GM12878 (cell line): ENCODE measurements at regions not wholly inside any gene's neighbourhood (a gene's known extent, or its start where the extent isn't known, plus 50 kb on each side); places are given as distances from the start of the nearest gene placed in this dataset.

ENCODE experiments used
- ATAC-seq: fragments of 200-7000 bp; cut with Tn5 transposase; 3 replicates; pipeline ENCODE4 v1.9.1; 2020; ENCODE audit warnings: mild to moderate bottlenecking, moderate library complexity
- BruUV-seq: library from RNA; stranded (reverse); fragments of 400-500 nt; replicated peaks from 2 replicates; lab custom pipeline; 2021; lab: Mats Ljungman, UMichigan
- CTCF ChIA-PET: fragments of 300-600 bp; sonication (Branson Sonifier 250); formaldehyde crosslinking; extraction: SDS; loops from one replicate; lab custom pipeline; 2021; ENCODE audit warnings: inconsistent platforms; lab: Yijun Ruan, JAX
- POLR2A ChIA-PET: fragments of 350-600 bp; formaldehyde crosslinking; extraction: SDS; loops from one replicate; lab custom pipeline; 2021; ENCODE audit warnings: inconsistent platforms; lab: Charles Lee
- RAD21 ChIA-PET: fragments of 300-600 bp; sonication (Branson Sonifier 250); formaldehyde crosslinking; loops from one replicate; lab custom pipeline; 2023; ENCODE audit warnings: antibody characterized with exemption; ENCODE audit not compliant: unreplicated experiment; lab: Charles Lee
- SMC1A ChIA-PET: fragments of 300-600 bp; sonication (Branson Sonifier 250); formaldehyde crosslinking; loops from one replicate; lab custom pipeline; 2023; ENCODE audit not compliant: unreplicated experiment, uncharacterized antibody; lab: Charles Lee
- DNase-seq: peaks from one replicate; pipeline ENCODE4 v3.0.0-alpha.2; 2011; ENCODE audit warnings: low read depth, low spot score
- FAIRE-seq: peaks from 3 replicates; lab custom pipeline; 2011; peaks lifted over from hg19 to GRCh38; lab: Jason Lieb, UNC
- H2AFZ ChIP-seq: 2 replicates; pipeline ENCODE4 v1.6.0; 2011; ENCODE audit warnings: low read depth, low read length, control low read depth; ENCODE audit not compliant: control insufficient read depth
- H3K27ac ChIP-seq: 2 replicates; pipeline ENCODE4 v1.5.1; 2011; ENCODE audit warnings: control low read depth; ENCODE audit not compliant: control insufficient read depth, insufficient read depth
- H3K27me3 ChIP-seq, 2 experiments: replicated peaks in 1 of 2; 2 replicates each; pipeline versions ENCODE4 v1.6.0 to v1.6.1; 2011; ENCODE audit warnings: low read length in 1 of 2; ENCODE audit not compliant: control insufficient read depth in 2 of 2, insufficient read depth in 2 of 2
- H3K36me3 ChIP-seq, 2 experiments: 2 replicates each; pipeline ENCODE4 v1.5.1; 2011; ENCODE audit warnings: low read length in 1 of 2; ENCODE audit not compliant: control insufficient read depth in 2 of 2, insufficient read depth in 2 of 2
- H3K4me1 ChIP-seq: 2 replicates; pipeline ENCODE4 v1.6.1; 2011; ENCODE audit warnings: mild to moderate bottlenecking, low read length, moderate library complexity, mixed read lengths; ENCODE audit not compliant: control insufficient read depth, insufficient read depth
- H3K4me2 ChIP-seq: 2 replicates; pipeline ENCODE4 v1.6.0; 2011; ENCODE audit warnings: control low read depth; ENCODE audit not compliant: control insufficient read depth, insufficient read depth
- H3K4me3 ChIP-seq: fragments of 200-600 bp; sonication (generic); 2 replicates; pipeline ENCODE4 v1.5.1; 2016
- H3K79me2 ChIP-seq: 2 replicates; pipeline ENCODE4 v1.6.0; 2011; ENCODE audit warnings: low read length; ENCODE audit not compliant: control insufficient read depth, insufficient read depth
- H3K9ac ChIP-seq: 2 replicates; pipeline ENCODE4 v1.8.0; 2011; ENCODE audit warnings: low read length, control low read depth, mixed read lengths; ENCODE audit not compliant: control insufficient read depth, insufficient read depth
- H3K9me3 ChIP-seq: replicated peaks from 3 replicates; pipeline ENCODE4 v1.5.1; 2011; ENCODE audit warnings: mild to moderate bottlenecking, low read length; ENCODE audit not compliant: control insufficient read depth, insufficient read depth
- H4K20me1 ChIP-seq: 2 replicates; pipeline ENCODE4 v1.6.0; 2011; ENCODE audit not compliant: control insufficient read depth, insufficient read depth
- ASH2L ChIP-seq: fragments of 300-600, 200-600 bp; sonication (generic); IDR thresholded peaks from 2 replicates; pipeline ENCODE4 v1.6.1; 2017; ENCODE audit warnings: low read depth, mild to moderate bottlenecking, borderline replicate concordance
- CHD4 ChIP-seq: fragments of 200-600 bp; sonication (generic); IDR thresholded peaks from 2 replicates; pipeline ENCODE4 v1.6.1; 2016; ENCODE audit warnings: mild to moderate bottlenecking
- CTCF ChIP-seq, 3 experiments: IDR thresholded peaks in 2 of 3; conservative IDR thresholded peaks in 1 of 3; 2 replicates each; pipeline ENCODE4 v1.5.1; 2011; ENCODE audit warnings: low read depth in 3 of 3, low read length in 3 of 3, mild to moderate bottlenecking in 3 of 3, control low read depth in 2 of 3, moderate library complexity in 2 of 3, inconsistent platforms in 1 of 3, mixed read lengths in 1 of 3; ENCODE audit not compliant: control insufficient read depth in 2 of 3, insufficient read depth in 1 of 3; ENCODE audit errors: extremely low read depth in 1 of 3
- E2F8 ChIP-seq: fragments of 450-650 bp; IDR thresholded peaks from 2 replicates; pipeline ENCODE4 v1.6.1; 2018; ENCODE audit warnings: mild to moderate bottlenecking, low read depth, moderate library complexity; ENCODE audit not compliant: partially characterized antibody
- PML ChIP-seq: IDR thresholded peaks from 2 replicates; pipeline ENCODE4 v1.6.1; 2012; ENCODE audit warnings: low read length, inconsistent platforms
- SIN3A ChIP-seq: IDR thresholded peaks from 2 replicates; pipeline ENCODE4 v1.6.1; 2012; ENCODE audit warnings: low read depth, low read length, improper control_type of control experiment
- ZNF24 ChIP-seq: fragments of 450-650 bp; IDR thresholded peaks from 2 replicates; pipeline ENCODE4 v1.6.1; 2017; ENCODE audit warnings: antibody characterized with exemption, mild to moderate bottlenecking
- WGBS: methylation state at CpG from one replicate; pipeline ENCODE4 v1.1.6; 2016; ENCODE audit warnings: low lambda C conversion rate; ENCODE audit not compliant: insufficient replicate concordance, insufficient coverage; ENCODE audit errors: missing lambda C conversion rate; 5-methylcytosine and 5-hydroxymethylcytosine counted together
- in situ Hi-C: fragments of 300-500 bp; cut with MboI; formaldehyde crosslinking; loops from 9 replicates; pipeline ENCODE4 v1.14.3; 2018; ENCODE audit warnings: mixed read lengths
- intact Hi-C: fragments of 100-400 bp; cut with micrococcal nuclease; formaldehyde crosslinking; loops from one replicate; pipeline ENCODE4 v1.14.2; 2022; ENCODE audit not compliant: unreplicated experiment
- TF ChIP-seq, protein P1 (sequence below): fragments of 450-650 bp; conservative IDR thresholded peaks from 2 replicates; pipeline ENCODE4 v1.6.1; 2017; ENCODE audit warnings: mild to moderate bottlenecking, moderate library complexity

DNA sequence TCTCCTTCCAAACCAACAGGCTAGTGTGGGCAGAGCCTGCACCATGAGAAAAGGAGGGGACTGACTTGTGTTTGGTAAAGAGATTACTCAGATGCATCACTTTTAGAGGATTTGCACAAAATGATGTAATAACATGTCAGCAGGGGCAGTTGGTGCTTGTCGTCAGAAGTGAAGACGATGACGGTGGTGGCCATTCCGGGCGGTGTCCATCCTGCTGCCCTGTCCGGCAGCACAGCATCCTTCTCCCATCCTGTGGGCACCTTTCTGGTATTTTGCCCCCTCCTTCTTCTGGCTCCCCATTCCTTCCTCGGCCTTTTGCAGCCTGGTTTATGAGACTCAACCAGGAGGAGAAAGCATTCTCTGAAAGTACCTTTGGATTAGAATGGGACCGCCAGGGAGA lies 160.1 kb downstream of the TEX29 start (continued):
- TF ChIP-seq PML (no peak), CTCF (IDR thresholded peaks at IDR 0.05 in 2 of 3, conservative IDR thresholded peaks at IDR 0.05 in 1 of 3; ENCODE audit: control insufficient read depth in 2 of 3, extremely low read depth in 1 of 3, insufficient read depth in 1 of 3, low read depth in 3 of 3, low read length in 3 of 3) (no peak), E2F8 (no peak)

- POLR2A ChIA-PET: no interaction called here
- SMC1A ChIA-PET: no interaction called here
- TF ChIP-seq, protein P1, sequence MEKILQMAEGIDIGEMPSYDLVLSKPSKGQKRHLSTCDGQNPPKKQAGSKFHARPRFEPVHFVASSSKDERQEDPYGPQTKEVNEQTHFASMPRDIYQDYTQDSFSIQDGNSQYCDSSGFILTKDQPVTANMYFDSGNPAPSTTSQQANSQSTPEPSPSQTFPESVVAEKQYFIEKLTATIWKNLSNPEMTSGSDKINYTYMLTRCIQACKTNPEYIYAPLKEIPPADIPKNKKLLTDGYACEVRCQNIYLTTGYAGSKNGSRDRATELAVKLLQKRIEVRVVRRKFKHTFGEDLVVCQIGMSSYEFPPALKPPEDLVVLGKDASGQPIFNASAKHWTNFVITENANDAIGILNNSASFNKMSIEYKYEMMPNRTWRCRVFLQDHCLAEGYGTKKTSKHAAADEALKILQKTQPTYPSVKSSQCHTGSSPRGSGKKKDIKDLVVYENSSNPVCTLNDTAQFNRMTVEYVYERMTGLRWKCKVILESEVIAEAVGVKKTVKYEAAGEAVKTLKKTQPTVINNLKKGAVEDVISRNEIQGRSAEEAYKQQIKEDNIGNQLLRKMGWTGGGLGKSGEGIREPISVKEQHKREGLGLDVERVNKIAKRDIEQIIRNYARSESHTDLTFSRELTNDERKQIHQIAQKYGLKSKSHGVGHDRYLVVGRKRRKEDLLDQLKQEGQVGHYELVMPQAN: no peak
- TF ChIP-seq ASH2L: no peak
- no peak for TF ChIP-seq ZNF24
- TF ChIP-seq CHD4: no peak
- no peak for TF ChIP-seq SIN3A
- FAIRE-seq (no peak), ATAC-seq (no peak), DNase-seq (no peak)
- no peaks in the 10 kb centered on the region for H3K4me1 ChIP-seq
- no peaks in the 10 kb centered on the region for H3K27me3 ChIP-seq
- in situ Hi-C loops: no loop called here
- no peak overlapping the region for H3K9ac ChIP-seq
- H3K4me3 ChIP-seq: no peak overlapping the region
- 32% methylated on average over 11 of the region's 11 CpGs for WGBS
- BruUV-seq: no TSS peak
- RAD21 ChIA-PET: no interaction called here
- CTCF ChIA-PET: interaction anchor here (0.7 to 1.1 kb wide), 2 partner anchors 962 to 1244 kb away, joined by 3 read pairs; no protein-coding TSS in a partner anchor
- H4K20me1 ChIP-seq: no peaks in the 10 kb centered on the region
- no peaks in the 10 kb centered on the region for H3K36me3 ChIP-seq
- no peaks in the 10 kb centered on the region for H3K79me2 ChIP-seq
- no peak overlapping the region for H2AFZ ChIP-seq
- no peaks in the 10 kb centered on the region for H3K9me3 ChIP-seq
- H3K4me2 ChIP-seq: no peak overlapping the region
- no peak overlapping the region for H3K27ac ChIP-seq
- intact Hi-C loops: no loop called here
These were observed 160.5 kb downstream of the TEX29 start for GRCh38 chr13:111480976-111481375.
